HFFc6 (cell line): ENCODE measurements at regions not wholly inside any gene's neighbourhood (a gene's known extent, or its start where the extent isn't known, plus 50 kb on each side); places are given as distances from the start of the nearest gene placed in this dataset.

Experiments used
- DNase-seq: peaks from one replicate; pipeline ENCODE4 v3.0.0-alpha.2; 2018
- H3K27ac Mint-ChIP-seq: 2 replicates; pipeline ENCODE4 v1.8.0; 2020; ENCODE audit warnings: mild to moderate bottlenecking, mixed read lengths
- H3K27me3 Mint-ChIP-seq: 2 replicates; pipeline ENCODE4 v1.8.0; 2021; ENCODE audit warnings: mild to moderate bottlenecking, moderate library complexity, mixed read lengths; ENCODE audit not compliant: insufficient read depth
- H3K36me3 Mint-ChIP-seq: 2 replicates; pipeline ENCODE4 v1.8.0; 2021; ENCODE audit warnings: low read depth, mixed read lengths
- H3K4me1 Mint-ChIP-seq: 2 replicates; pipeline ENCODE4 v1.8.0; 2020; ENCODE audit warnings: low read depth, mixed read lengths
- H3K4me3 Mint-ChIP-seq: 2 replicates; pipeline ENCODE4 v1.8.0; 2020; ENCODE audit warnings: mild to moderate bottlenecking, moderate library complexity, mixed read lengths
- H3K9me3 Mint-ChIP-seq: 2 replicates; pipeline ENCODE4 v1.8.0; 2020; ENCODE audit warnings: mild to moderate bottlenecking, mixed read lengths
- CTCF ChIP-seq: fragments of 200-600 bp; sonication (generic); IDR thresholded peaks from 2 replicates; pipeline ENCODE4 v1.5.0; 2021; ENCODE audit warnings: antibody characterized with exemption, mild to moderate bottlenecking

- peaks cover 30% of the 10 kb centered on the region for H3K9me3 Mint-ChIP-seq
- H3K4me3 Mint-ChIP-seq: no peak overlapping the region
- H3K36me3 Mint-ChIP-seq: no peaks in the 10 kb centered on the region
- no peak overlapping the region for H3K27ac Mint-ChIP-seq
- no peak for TF ChIP-seq CTCF
- no peaks in the 10 kb centered on the region for H3K27me3 Mint-ChIP-seq
- H3K4me1 Mint-ChIP-seq: no peaks in the 10 kb centered on the region
- DNase-seq: no peak
These were observed 1129.6 kb upstream of the GBE1 start for GRCh38 chr3:82891028-82891427.

DNA sequence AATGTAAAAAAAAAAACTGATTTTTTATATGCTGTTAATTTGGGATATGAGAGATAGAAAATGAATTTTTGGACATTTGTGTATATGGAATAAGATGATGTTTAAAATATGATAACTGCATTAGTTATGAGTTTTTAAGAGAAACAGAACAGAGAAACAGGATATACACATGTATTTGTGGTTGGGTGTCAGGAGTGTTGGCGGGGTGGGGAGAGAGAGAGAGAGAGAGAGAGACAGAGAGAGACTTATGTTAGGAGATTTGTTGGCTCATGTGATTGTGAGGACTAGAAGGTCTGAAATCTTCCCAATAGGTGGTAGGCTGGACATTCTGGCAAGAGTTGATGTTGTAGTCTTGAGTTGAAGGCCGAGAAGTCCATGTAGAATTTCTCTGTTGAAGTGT lies 1121.6 kb upstream of the GBE1 start:
- no peak for TF ChIP-seq CTCF
- no peaks in the 10 kb centered on the region for H3K4me1 Mint-ChIP-seq
- H3K36me3 Mint-ChIP-seq: no peaks in the 10 kb centered on the region
- no peaks in the 10 kb centered on the region for H3K27me3 Mint-ChIP-seq
- H3K9me3 Mint-ChIP-seq: peaks cover 19% of the 10 kb centered on the region
- no peak for DNase-seq
- no peak overlapping the region for H3K27ac Mint-ChIP-seq
- H3K4me3 Mint-ChIP-seq: no peak overlapping the region

DNA sequence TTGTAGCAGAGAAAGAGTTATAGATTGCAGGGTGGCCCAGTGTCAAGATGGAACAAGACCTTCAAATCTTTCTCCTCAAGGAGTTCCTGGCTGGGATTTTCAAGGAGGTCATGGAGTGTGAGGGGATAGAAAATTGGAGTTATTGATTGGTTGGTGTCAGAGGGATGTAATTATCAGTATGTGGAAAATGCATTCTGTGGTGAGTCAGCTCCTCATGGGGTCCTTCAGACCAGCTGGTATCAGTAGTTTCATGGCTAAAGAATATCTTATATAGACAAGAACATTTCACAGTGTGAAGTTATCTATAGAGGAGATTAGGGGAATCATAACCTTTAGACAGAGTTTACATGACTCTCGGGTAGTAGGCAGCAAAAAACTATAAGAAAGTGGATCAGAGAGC lies 1114.0 kb upstream of the GBE1 start:
- no peaks in the 10 kb centered on the region for H3K27me3 Mint-ChIP-seq
- H3K27ac Mint-ChIP-seq: no peak overlapping the region
- H3K36me3 Mint-ChIP-seq: no peaks in the 10 kb centered on the region
- H3K4me3 Mint-ChIP-seq: no peak overlapping the region
- DNase-seq: no peak
- TF ChIP-seq CTCF: no peak
- peaks cover 18% of the 10 kb centered on the region for H3K9me3 Mint-ChIP-seq
- H3K4me1 Mint-ChIP-seq: no peaks in the 10 kb centered on the region

GRCh38 chr3:82839871-82840270 lies 1078.4 kb upstream of the GBE1 start:
- DNase-seq: no peak
- no peaks in the 10 kb centered on the region; the same call in 1 of the 2 replicates for H3K27me3 Mint-ChIP-seq
- no peak overlapping the region for H3K27ac Mint-ChIP-seq
- H3K4me3 Mint-ChIP-seq: no peak overlapping the region
- no peaks in the 10 kb centered on the region; the same call in 1 of the 2 replicates for H3K36me3 Mint-ChIP-seq
- peaks cover 34% of the 10 kb centered on the region for H3K9me3 Mint-ChIP-seq
- no peaks in the 10 kb centered on the region for H3K4me1 Mint-ChIP-seq
- TF ChIP-seq CTCF: no peak

DNA sequence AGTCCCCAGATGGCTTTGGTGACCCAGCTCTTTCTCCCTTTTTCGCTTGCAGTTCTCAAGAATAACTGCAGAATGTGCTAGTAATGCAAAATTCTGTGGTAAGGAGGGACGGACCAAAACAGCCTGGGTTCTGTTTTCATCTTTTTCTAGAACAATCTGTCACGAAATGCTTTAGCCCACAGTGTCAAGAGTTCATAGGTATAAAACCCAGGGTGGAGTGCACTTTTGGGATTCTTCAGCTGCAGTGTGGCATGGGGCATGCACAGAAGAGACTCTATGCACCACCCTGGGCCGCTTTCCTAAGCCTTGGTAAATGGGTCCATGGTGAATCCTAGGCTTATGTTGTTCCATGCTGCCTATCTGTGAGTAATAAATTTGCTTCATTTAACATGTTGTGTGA lies 1072.7 kb upstream of the GBE1 start:
- Mint-ChIP-seq H3K9me3 (peaks cover 23% of the 10 kb centered on the region), H3K27me3 (no peaks in the 10 kb centered on the region), H3K4me1 (no peaks in the 10 kb centered on the region), H3K36me3 (no peaks in the 10 kb centered on the region; the same call in 1 of the 2 replicates), H3K4me3 (no peak overlapping the region), H3K27ac (no peak overlapping the region)
- no peak for DNase-seq
- no peak for TF ChIP-seq CTCF

DNA sequence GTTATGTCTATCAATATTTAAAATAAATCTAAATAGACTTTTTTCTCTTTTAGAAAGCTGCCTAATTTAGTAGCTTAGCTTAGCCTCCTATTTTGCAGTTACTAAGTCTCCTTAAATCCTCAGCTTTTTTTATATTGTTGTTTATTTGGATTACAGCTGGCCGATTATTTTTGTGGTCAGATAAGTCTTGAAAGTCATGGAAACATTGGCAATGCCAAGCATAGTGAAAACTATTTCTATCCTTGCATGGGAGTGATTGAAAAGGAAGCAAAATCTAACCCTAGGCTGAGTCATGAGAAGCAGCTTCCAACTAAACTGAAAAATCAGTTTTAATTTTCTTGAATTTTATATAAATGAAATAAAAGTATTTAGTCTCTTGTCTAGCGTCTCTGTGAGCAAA lies 1063.0 kb upstream of the GBE1 start:
- Mint-ChIP-seq H3K4me3 (no peak overlapping the region), H3K36me3 (no peaks in the 10 kb centered on the region), H3K27ac (no peak overlapping the region), H3K27me3 (no peaks in the 10 kb centered on the region), H3K4me1 (no peaks in the 10 kb centered on the region), H3K9me3 (peaks cover 11% of the 10 kb centered on the region)
- no peak for DNase-seq
- TF ChIP-seq CTCF: no peak
